IMR-90 (cell line): ENCODE measurements at regions not wholly inside any gene's neighbourhood (a gene's known extent, or its start where the extent isn't known, plus 50 kb on each side); places are given as distances from the start of the nearest gene placed in this dataset.
"Not testable (repeated sequence)": the region's sequence is repeated elsewhere in the genome, so short reads cannot be mapped to it uniquely, and the experiment has no call there.

Experiments used
- ATAC-seq: fragments of 200-7000 bp; cut with Tn5 transposase; 2 replicates; pipeline ENCODE4 v1.9.1; 2020; ENCODE audit warnings: low read depth, mild to moderate bottlenecking, moderate library complexity
- BruUV-seq: library from RNA; stranded (reverse); fragments of 400-500 nt; replicated peaks from 2 replicates; lab custom pipeline; 2021; lab: Mats Ljungman, UMichigan
- CTCF ChIA-PET: fragments of 300-600 bp; formaldehyde crosslinking; extraction: SDS; loops from one replicate; lab custom pipeline; 2021; ENCODE audit warnings: antibody characterized with exemption; lab: Yijun Ruan, JAX
- POLR2A ChIA-PET: fragments of 300-600 bp; sonication (Branson Sonifier 250); formaldehyde crosslinking; loops from one replicate; lab custom pipeline; 2022; ENCODE audit warnings: antibody characterized with exemption; ENCODE audit not compliant: unreplicated experiment; lab: Charles Lee
- DNase-seq: peaks from one replicate; pipeline ENCODE4 v3.0.0; 2013
- H2AFZ ChIP-seq: replicated peaks from 2 replicates; pipeline ENCODE3; 2013; ENCODE audit warnings: low read length, mild to moderate bottlenecking; ENCODE audit not compliant: poor library complexity
- H2AK5ac ChIP-seq: 2 replicates; pipeline ENCODE4 v1.6.1; 2013; ENCODE audit warnings: low read depth, low read length, inconsistent platforms
- H2AK9ac ChIP-seq: replicated peaks from 2 replicates; pipeline ENCODE3; 2013; ENCODE audit warnings: mild to moderate bottlenecking, low read depth, low read length, moderate library complexity; ENCODE audit not compliant: poor library complexity
- H2BK120ac ChIP-seq: 2 replicates; pipeline ENCODE4 v1.6.1; 2013; ENCODE audit warnings: low read depth, low read length, inconsistent platforms
- H2BK15ac ChIP-seq: 3 replicates; pipeline ENCODE4 v1.6.1; 2013; ENCODE audit warnings: low read depth, low read length, inconsistent platforms
- H2BK20ac ChIP-seq: 2 replicates; pipeline ENCODE4 v1.6.1; 2013; ENCODE audit warnings: low read depth, mild to moderate bottlenecking, inconsistent platforms, low read length, moderate library complexity
- H2BK5ac ChIP-seq: 2 replicates; pipeline ENCODE4 v1.6.1; 2013; ENCODE audit warnings: mild to moderate bottlenecking, low read depth, low read length, inconsistent platforms; ENCODE audit not compliant: poor library complexity, severe bottlenecking
- H3K14ac ChIP-seq: replicated peaks from 2 replicates; pipeline ENCODE4 v1.6.1; 2013; ENCODE audit warnings: low read depth, low read length, inconsistent platforms
- H3K18ac ChIP-seq: 2 replicates; pipeline ENCODE4 v1.6.1; 2013; ENCODE audit warnings: low read depth, low read length, control low read depth
- H3K23ac ChIP-seq: 2 replicates; pipeline ENCODE4 v1.6.1; 2013; ENCODE audit warnings: low read depth, low read length, inconsistent platforms
- H3K27ac ChIP-seq: 2 replicates; pipeline ENCODE4 v1.5.1; 2013; ENCODE audit warnings: mild to moderate bottlenecking, control low read depth, low read length; ENCODE audit not compliant: insufficient read depth
- H3K27me3 ChIP-seq: 2 replicates; pipeline ENCODE4 v1.6.1; 2013; ENCODE audit warnings: low read length; ENCODE audit not compliant: control insufficient read depth, insufficient read depth
- H3K36me3 ChIP-seq: 2 replicates; pipeline ENCODE4 v1.6.1; 2013; ENCODE audit warnings: low read length, mixed read lengths; ENCODE audit not compliant: control insufficient read depth, insufficient read depth
- H3K4ac ChIP-seq: 2 replicates; pipeline ENCODE4 v1.6.1; 2013; ENCODE audit warnings: low read depth, low read length, inconsistent platforms
- H3K4me1 ChIP-seq: 2 replicates; pipeline ENCODE4 v1.6.1; 2013; ENCODE audit warnings: low read length, mixed read lengths; ENCODE audit not compliant: control insufficient read depth, insufficient read depth
- H3K4me2 ChIP-seq: 2 replicates; pipeline ENCODE4 v1.6.1; 2013; ENCODE audit warnings: low read depth, mild to moderate bottlenecking, control low read depth, low read length, moderate library complexity
- H3K4me3 ChIP-seq: 2 replicates; pipeline ENCODE4 v1.5.1; 2013; ENCODE audit warnings: low read depth, mild to moderate bottlenecking, control low read depth, low read length, moderate library complexity; ENCODE audit not compliant: insufficient read depth
- H3K56ac ChIP-seq: 2 replicates; pipeline ENCODE4 v1.6.1; 2013; ENCODE audit warnings: low read length, inconsistent platforms; ENCODE audit not compliant: insufficient read depth; ENCODE audit errors: extremely low read depth
- H3K79me1 ChIP-seq, 2 experiments: 2 replicates each; pipeline ENCODE4 v1.6.1; 2013; ENCODE audit warnings: low read length in 2 of 2, inconsistent platforms in 1 of 2, low read depth in 1 of 2
- H3K9ac ChIP-seq: 2 replicates; pipeline ENCODE4 v1.6.1; 2013; ENCODE audit warnings: low read depth, low read length, control low read depth
- H3K9me1 ChIP-seq: 2 replicates; pipeline ENCODE4 v1.6.1; 2013; ENCODE audit warnings: low read length, inconsistent platforms; ENCODE audit not compliant: insufficient read depth
- H3K9me3 ChIP-seq: 2 replicates; pipeline ENCODE4 v1.6.1; 2013; ENCODE audit warnings: low read length; ENCODE audit not compliant: control insufficient read depth, insufficient read depth
- H4K20me1 ChIP-seq: 2 replicates; pipeline ENCODE4 v1.6.1; 2013; ENCODE audit warnings: low read length, inconsistent platforms; ENCODE audit not compliant: insufficient read depth
- H4K5ac ChIP-seq: 2 replicates; pipeline ENCODE4 v1.6.1; 2013; ENCODE audit warnings: mild to moderate bottlenecking, low read depth, low read length, control low read depth
- H4K8ac ChIP-seq, 2 experiments: 2 replicates each; pipeline ENCODE4 v1.6.1; 2013; ENCODE audit warnings: low read depth in 2 of 2, low read length in 2 of 2, control low read depth in 1 of 2, inconsistent platforms in 1 of 2
- H4K91ac ChIP-seq: 2 replicates; pipeline ENCODE4 v1.6.1; 2013; ENCODE audit warnings: low read depth, low read length, inconsistent platforms; ENCODE audit not compliant: insufficient read depth
- WGBS, 2 experiments: methylation state at CpG; one replicate each; pipeline versions ENCODE4 v1.1.5 to v1.1.7; 2013; ENCODE audit warnings: missing lambda C conversion rate in 2 of 2; ENCODE audit not compliant: insufficient read length in 1 of 2; ENCODE audit errors: extremely low coverage in 2 of 2; 5-methylcytosine and 5-hydroxymethylcytosine counted together
- dilution Hi-C: fragments of 300-500 bp; cut with HindIII; formaldehyde crosslinking; loops from one replicate; pipeline ENCODE4 v1.14.3; 2018; ENCODE audit warnings: low sequenced_read_pairs; ENCODE audit not compliant: unreplicated experiment
- in situ Hi-C: fragments of 300-500 bp; cut with MboI; formaldehyde crosslinking; loops from 3 replicates; pipeline ENCODE4 v1.14.3; 2019; ENCODE audit warnings: low sequenced_read_pairs, inconsistent platforms, mixed read lengths
- intact Hi-C: fragments of 100-400 bp; cut with micrococcal nuclease; formaldehyde crosslinking; loops from 2 replicates; pipeline ENCODE4 v1.10.0; 2022

DNA sequence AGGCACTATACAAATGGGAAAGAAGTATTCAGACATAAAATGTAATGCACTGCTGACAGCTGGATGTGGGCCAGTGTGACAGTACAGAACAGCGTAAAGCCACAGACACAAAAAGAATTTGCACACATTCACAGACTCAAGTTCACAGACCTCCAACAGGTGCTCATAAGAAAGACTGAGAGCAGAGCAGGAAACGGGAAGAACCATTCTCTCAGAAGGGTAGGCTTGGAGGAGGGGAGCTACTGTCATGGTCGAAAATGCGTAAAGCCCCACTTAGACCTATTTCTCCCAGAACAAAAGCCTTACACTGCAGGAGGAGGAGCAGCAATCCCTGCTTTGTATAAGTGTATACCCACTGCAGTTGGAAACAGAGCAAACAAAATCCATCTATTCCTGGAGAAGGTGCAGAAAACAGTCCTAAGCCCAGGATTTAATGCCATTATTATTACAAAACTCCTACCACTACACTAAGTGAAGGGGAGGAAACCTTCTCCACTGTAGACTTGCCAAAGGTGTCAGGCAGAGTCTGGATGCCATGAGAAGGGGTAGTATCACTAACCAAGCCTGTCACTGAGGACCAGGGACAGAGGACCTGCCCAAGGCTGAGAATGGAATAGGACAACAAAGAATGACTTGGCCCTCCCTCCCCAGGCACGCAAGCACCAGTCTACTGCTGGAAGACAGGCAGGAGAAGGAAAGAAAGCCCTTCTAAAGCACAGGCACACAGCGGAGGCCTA lies 103.0 kb upstream of the FAM25C start:
- H4K20me1 ChIP-seq, H3K18ac ChIP-seq, H2BK5ac ChIP-seq, H2BK15ac ChIP-seq, DNase-seq, H3K36me3 ChIP-seq, H4K91ac ChIP-seq, H3K4me2 ChIP-seq, H2AK5ac ChIP-seq, CTCF ChIA-PET, H3K9me3 ChIP-seq, H3K56ac ChIP-seq, H4K5ac ChIP-seq, H3K27ac ChIP-seq, ATAC-seq, H3K14ac ChIP-seq, in situ Hi-C loops, POLR2A ChIA-PET, BruUV-seq, H3K9ac ChIP-seq, dilution Hi-C loops, H2AK9ac ChIP-seq, intact Hi-C loops, H3K27me3 ChIP-seq, H3K9me1 ChIP-seq, H2BK120ac ChIP-seq, H3K4me1 ChIP-seq, H4K8ac ChIP-seq, H3K4me3 ChIP-seq, H3K23ac ChIP-seq, H2AFZ ChIP-seq, H3K79me1 ChIP-seq, H2BK20ac ChIP-seq, H3K4ac ChIP-seq: not testable (repeated sequence)
- no CpG with 5 or more reads among the region's 6 CpGs for WGBS, 2 experiments

DNA sequence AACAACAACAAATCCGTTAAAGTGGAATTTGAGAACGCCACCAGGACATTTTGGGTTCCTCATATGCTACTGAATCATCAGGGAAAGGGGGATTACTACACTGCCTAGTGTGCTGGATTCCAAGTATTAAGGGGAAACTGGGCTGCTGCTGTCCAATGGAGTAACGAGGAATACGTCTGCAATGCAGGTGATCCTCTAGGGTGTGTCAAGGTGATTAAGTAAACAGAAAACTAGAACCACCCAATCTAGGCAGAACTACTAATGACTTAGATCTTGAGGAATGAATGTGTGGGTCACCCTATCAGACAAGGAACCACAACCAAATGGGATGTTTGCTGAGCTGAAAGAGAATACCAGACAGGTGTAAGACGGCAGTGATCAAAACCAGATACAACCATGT lies 99.3 kb upstream of the FAM25C start:
- intact Hi-C loops, H3K27me3 ChIP-seq, H4K8ac ChIP-seq, H3K9me1 ChIP-seq, H4K20me1 ChIP-seq, H2AK5ac ChIP-seq, H3K4ac ChIP-seq, H4K5ac ChIP-seq, H3K23ac ChIP-seq, POLR2A ChIA-PET, CTCF ChIA-PET, H4K91ac ChIP-seq, H3K9ac ChIP-seq, in situ Hi-C loops, H3K9me3 ChIP-seq, H3K36me3 ChIP-seq, H2BK20ac ChIP-seq, dilution Hi-C loops, H3K4me2 ChIP-seq, H3K4me3 ChIP-seq, H2AK9ac ChIP-seq, H3K79me1 ChIP-seq, H3K18ac ChIP-seq, H3K4me1 ChIP-seq, H3K14ac ChIP-seq, H2BK120ac ChIP-seq, H3K56ac ChIP-seq, DNase-seq, H2BK5ac ChIP-seq, H2AFZ ChIP-seq, H3K27ac ChIP-seq, ATAC-seq, H2BK15ac ChIP-seq, BruUV-seq: not testable (repeated sequence)
- no CpG with 5 or more reads among the region's 5 CpGs for whole genome bisulfite sequencing, 2 experiments
